ENCODE measurements at regions not wholly inside any gene's neighbourhood (a gene's known extent, or its start where the extent isn't known, plus 50 kb on each side); places are given as distances from the start of the nearest gene placed in this dataset.

DNA sequence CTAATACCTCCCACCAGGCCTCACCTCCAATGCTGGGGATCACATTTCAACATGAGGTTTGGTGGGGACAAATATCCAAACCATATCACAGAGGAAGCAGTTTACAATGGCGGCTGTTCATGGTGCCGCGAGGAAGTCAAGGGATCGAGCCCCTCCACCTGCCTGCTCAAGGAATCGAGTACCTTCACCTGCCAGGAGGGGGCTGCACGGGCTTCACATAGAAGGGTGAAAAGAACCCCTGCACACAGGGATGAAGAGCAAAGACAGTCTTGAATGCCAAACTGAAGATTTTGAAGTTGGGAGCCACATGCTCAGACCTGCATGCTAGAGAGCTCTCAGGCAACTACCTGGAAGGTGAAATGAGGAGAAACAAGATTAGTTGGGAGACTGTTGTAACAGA lies 110.3 kb downstream of the KCNF1 start:
- no peaks in the 10 kb centered on the region for H3K27me3 ChIP-seq
- H3K4me1 ChIP-seq, result no peaks in the 10 kb centered on the region
- intact Hi-C loops (cut with DNase I), result no loop called here
- DNase-seq, result no peak
- no peak overlapping the region for H3K27ac ChIP-seq
- ATAC-seq, result no peak
- H3K4me3 ChIP-seq, result no peak overlapping the region
- TF ChIP-seq, protein P1, sequence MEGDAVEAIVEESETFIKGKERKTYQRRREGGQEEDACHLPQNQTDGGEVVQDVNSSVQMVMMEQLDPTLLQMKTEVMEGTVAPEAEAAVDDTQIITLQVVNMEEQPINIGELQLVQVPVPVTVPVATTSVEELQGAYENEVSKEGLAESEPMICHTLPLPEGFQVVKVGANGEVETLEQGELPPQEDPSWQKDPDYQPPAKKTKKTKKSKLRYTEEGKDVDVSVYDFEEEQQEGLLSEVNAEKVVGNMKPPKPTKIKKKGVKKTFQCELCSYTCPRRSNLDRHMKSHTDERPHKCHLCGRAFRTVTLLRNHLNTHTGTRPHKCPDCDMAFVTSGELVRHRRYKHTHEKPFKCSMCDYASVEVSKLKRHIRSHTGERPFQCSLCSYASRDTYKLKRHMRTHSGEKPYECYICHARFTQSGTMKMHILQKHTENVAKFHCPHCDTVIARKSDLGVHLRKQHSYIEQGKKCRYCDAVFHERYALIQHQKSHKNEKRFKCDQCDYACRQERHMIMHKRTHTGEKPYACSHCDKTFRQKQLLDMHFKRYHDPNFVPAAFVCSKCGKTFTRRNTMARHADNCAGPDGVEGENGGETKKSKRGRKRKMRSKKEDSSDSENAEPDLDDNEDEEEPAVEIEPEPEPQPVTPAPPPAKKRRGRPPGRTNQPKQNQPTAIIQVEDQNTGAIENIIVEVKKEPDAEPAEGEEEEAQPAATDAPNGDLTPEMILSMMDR (IDR thresholded peaks at IDR 0.05), result no peak
- H3K36me3 ChIP-seq, result no peaks in the 10 kb centered on the region
- H3K9me3 ChIP-seq, result peaks cover 0 to 9% of the 10 kb centered on the region in 2 donors

DNA sequence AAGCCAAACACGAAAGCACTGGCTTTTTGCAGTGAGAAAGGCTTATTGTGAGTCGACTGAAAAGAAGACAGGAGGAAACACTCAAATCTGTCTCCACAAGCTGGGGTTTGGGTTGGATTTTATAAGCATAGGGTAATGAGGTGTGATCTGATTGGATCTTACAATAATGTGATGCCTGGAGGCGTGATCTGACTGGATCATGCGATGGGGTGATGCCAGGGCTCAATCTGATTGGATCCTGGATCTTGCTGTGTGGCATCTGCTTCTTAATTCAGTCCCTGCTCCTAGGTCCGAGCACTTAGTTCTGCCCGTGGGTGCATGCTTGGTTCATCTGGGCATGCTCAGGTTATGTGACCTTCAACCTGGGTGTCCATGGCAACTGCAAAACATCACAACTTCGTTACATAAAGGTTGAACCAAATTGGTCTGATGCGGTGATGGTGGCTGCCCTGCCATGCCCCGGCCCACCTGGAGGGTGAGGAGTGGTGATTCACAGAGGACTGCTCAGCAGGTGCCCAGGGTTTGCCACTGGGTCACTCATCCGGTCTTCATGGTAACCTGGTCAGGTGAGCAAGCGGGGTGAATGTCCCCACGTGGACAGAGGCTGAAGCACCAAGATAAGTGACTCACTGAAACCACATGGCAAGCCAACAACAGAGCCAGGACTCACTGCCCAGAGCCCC lies 111.0 kb downstream of the KCNF1 start:
- Histone ChIP-seq H3K4me1 (no peaks in the 10 kb centered on the region), H3K9me3 (peaks cover 0 to 8% of the 10 kb centered on the region in 2 donors), H3K27ac (no peak overlapping the region), H3K27me3 (no peaks in the 10 kb centered on the region), H3K4me3 (no peak overlapping the region), H3K36me3 (no peaks in the 10 kb centered on the region)
- intact Hi-C loops (cut with DNase I), result no loop called here
- TF ChIP-seq, protein P1 (IDR thresholded peaks at IDR 0.05), result no peak
- DNase-seq, result peak in 2 of 4 donors; percentile 22 to 35
- no peak for ATAC-seq

DNA sequence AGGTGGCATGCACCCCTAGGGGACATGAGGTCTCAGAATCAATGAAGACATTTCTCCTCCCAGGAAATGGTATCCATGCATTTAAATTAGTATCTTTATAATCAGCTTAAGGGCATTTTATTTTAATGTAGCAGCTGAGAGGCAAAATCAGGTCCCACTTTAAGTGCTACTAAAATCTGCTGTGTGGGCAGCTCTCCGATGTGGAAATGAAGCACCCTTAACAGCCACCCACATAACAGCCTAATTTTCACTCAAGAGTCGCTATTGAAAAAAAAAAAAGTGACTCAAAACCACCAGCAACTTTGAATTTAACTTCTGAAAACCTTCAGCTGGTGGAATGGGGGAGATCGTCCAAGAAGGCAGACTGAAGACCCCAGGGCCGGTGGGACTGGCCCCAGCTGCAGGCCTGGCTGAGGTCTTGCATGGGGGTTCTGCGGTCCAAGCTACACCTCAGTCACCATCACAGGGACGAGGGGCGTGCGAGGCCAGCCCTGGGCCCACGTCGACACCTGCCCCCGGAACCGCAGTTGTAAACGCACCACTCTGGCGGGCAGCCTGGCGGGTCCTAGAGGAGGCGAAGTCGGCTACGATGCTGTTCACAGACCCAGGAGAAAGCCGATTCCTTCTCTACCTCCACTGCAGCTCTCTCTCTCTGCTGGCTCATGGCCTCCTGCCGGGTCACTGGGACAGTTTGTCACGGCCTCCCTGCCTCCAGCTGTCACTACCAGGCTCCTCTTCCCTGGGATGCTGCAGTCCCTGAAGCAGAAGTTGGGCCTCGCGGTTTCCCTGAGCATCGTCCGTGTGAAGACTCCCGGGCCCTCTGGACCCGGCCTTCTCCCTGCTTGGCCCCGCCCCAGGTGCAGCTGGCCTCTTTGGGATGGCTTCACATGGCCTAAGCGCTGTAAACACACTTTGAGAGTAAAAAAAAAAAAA lies 111.9 kb downstream of the KCNF1 start:
- TF ChIP-seq, protein P1 (IDR thresholded peaks at IDR 0.05), result no peak
- ATAC-seq (no peak), DNase-seq (no peak)
- intact Hi-C loops (cut with DNase I), result no loop called here
- H3K27me3 ChIP-seq, result no peaks in the 10 kb centered on the region
- no peaks in the 10 kb centered on the region for H3K4me1 ChIP-seq
- no peak overlapping the region for H3K27ac ChIP-seq
- H3K36me3 ChIP-seq, result no peaks in the 10 kb centered on the region
- peaks cover 0 to 1% of the 10 kb centered on the region in 2 donors for H3K9me3 ChIP-seq
- no peak overlapping the region for H3K4me3 ChIP-seq

DNA sequence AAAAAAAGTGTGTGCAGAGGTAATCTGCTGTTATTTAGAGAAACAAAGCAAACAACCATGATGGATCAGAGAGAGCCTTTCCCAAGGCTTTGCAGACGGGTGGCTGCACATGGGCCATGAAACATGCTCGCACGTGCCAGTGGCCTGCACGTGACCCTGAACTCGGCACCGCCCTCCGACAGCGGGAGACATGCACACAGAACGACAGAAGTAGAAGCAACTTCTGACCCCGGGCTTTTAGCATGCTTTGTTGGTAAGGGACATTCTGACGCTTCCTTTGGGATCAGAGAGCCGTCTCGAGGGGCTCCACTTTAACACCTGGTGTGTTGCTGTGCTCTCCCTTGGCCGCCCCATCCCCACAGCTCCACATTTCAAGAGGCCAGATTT lies 112.5 kb downstream of the KCNF1 start:
- DNase-seq (peak in 2 of 4 donors; percentile 46 to 80), ATAC-seq (no peak)
- TF ChIP-seq, protein P1 (IDR thresholded peaks at IDR 0.05), result no peak
- Histone ChIP-seq H3K4me3 (no peak overlapping the region), H3K4me1 (no peaks in the 10 kb centered on the region), H3K36me3 (no peaks in the 10 kb centered on the region), H3K9me3 (no peaks in the 10 kb centered on the region), H3K27ac (no peak overlapping the region), H3K27me3 (no peaks in the 10 kb centered on the region)
- intact Hi-C loops (cut with DNase I), result no loop called here

DNA sequence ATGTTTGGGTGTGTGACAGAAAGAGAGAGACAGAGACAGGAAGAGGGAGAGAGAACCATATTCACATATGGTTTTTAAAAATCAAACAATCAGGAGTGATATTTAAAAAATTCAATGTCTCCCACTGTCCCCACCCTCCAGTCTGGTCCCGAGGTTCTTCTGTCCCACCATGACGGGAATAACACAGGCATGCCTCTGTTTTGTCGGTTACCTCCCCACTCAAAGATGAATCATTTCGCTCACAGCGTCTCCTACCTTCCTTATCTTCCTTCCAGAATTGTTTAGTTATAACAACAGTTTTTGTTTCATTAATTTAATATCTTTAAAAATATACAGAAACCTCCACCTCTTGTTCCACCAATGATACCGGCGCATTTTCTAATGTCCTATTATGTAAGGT lies 113.0 kb downstream of the KCNF1 start:
- TF ChIP-seq, protein P1 (IDR thresholded peaks at IDR 0.05), result no peak
- intact Hi-C loops (cut with DNase I), result no loop called here
- H3K4me3 ChIP-seq, result no peak overlapping the region
- H3K36me3 ChIP-seq, result no peaks in the 10 kb centered on the region
- H3K27me3 ChIP-seq, result no peaks in the 10 kb centered on the region
- H3K27ac ChIP-seq, result no peak overlapping the region
- no peaks in the 10 kb centered on the region for H3K4me1 ChIP-seq
- H3K9me3 ChIP-seq, result no peaks in the 10 kb centered on the region
- DNase-seq (no peak), ATAC-seq (no peak)
